Neural progenitor cell (in vitro differentiated cells): ENCODE measurements at regions not wholly inside any gene's neighbourhood (a gene's known extent, or its start where the extent isn't known, plus 50 kb on each side); places are given as distances from the start of the nearest gene placed in this dataset.

ENCODE experiments used
- EZH2 ChIP-seq: fragments of 200-600 bp; sonication (generic); IDR thresholded peaks from 2 replicates; pipeline ENCODE4 v1.6.1; 2017; ENCODE audit warnings: antibody characterized with exemption, mild to moderate bottlenecking, moderate library complexity
- TF ChIP-seq, protein P1 (sequence below): fragments of 200-600 bp; sonication (generic); IDR thresholded peaks from 2 replicates; pipeline ENCODE4 v1.5.1; 2017; ENCODE audit warnings: antibody characterized with exemption, mild to moderate bottlenecking

DNA sequence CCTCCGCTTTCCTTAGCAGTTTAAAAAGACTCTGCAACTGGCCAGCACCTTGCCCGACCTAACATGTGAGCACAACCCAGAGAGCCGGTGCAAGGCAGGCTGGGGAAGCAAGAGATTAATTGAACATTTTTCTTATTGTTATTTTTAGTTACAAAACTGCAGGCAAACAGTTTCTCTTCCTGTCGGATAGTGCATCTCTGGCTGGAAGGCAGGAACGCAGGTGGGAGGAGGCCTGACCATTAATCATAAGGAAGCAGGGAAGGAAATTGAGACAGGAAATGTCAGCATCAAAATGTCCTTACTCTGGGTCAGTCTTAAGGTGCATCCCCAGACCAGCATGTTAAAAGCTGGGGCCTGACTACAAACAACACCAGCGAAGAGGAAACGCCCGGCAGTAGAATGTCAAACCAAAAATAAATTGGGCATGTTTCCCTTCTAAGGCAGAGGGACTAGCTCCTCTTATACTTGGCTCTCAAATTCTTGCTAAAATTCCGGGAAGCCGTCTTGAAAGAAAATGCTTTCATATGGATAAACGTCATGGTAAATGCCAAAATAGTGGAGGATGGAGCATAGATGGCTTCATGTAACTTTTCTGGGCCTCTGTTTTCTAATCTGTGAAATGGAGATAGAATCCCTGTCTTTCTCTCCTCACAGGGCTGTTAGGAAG, 226.8 kb downstream of the RAP2A start:
- no peak for TF ChIP-seq EZH2
- TF ChIP-seq, protein P1, sequence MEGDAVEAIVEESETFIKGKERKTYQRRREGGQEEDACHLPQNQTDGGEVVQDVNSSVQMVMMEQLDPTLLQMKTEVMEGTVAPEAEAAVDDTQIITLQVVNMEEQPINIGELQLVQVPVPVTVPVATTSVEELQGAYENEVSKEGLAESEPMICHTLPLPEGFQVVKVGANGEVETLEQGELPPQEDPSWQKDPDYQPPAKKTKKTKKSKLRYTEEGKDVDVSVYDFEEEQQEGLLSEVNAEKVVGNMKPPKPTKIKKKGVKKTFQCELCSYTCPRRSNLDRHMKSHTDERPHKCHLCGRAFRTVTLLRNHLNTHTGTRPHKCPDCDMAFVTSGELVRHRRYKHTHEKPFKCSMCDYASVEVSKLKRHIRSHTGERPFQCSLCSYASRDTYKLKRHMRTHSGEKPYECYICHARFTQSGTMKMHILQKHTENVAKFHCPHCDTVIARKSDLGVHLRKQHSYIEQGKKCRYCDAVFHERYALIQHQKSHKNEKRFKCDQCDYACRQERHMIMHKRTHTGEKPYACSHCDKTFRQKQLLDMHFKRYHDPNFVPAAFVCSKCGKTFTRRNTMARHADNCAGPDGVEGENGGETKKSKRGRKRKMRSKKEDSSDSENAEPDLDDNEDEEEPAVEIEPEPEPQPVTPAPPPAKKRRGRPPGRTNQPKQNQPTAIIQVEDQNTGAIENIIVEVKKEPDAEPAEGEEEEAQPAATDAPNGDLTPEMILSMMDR, result no peak
